ENCODE measurements at regions not wholly inside any gene's neighbourhood (a gene's known extent, or its start where the extent isn't known, plus 50 kb on each side); places are given as distances from the start of the nearest gene placed in this dataset.

DNA sequence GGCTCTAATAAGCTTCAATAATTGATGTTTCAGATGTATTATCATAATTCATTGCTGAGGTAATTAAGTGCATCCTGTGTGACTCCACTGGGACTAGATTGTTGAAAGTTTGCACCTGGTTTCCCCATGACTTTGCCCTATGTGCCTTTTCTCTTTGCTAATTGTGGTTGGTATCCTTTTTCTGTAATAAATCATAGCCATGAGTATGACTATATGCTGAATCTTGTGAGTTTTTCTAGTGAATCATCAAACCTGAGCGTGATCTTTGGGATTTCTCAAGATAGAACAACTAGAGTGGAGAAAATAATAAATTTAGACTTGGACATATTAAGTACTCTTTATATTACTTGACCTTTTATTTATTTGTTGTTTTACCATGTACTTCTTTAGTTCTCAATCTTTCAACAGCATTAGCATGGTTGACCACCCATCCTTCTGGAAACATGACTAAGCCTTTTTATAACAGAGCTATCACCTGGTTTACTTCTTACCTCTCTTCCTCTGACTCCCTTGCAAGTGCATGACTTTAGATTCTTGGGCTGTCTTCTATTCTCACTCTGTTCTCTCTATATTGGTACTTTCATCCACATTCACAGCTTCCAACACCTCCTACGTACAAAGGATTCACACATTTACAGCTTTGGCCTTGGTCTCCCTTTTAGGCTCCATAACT lies 239.6 kb upstream of the TAS2R1 start:
- Histone ChIP-seq H3K79me2 (ENCODE audit: insufficient read depth, low read length) (no peaks in the 10 kb centered on the region), H3K9me2 (ENCODE audit: insufficient read depth) (no peaks in the 10 kb centered on the region), H3K9ac (ENCODE audit: low read length) (no peak overlapping the region), H3K4me1 (ENCODE audit: control insufficient read depth in 1 of 2, insufficient read depth in 2 of 2, low read length in 2 of 2) (no peaks in the 10 kb centered on the region), H3K27me3 (ENCODE audit: insufficient read depth, low read length) (no peaks in the 10 kb centered on the region), H4K20me1 (ENCODE audit: insufficient read depth) (no peaks in the 10 kb centered on the region), H3K9me3 (ENCODE audit: control insufficient read depth in 1 of 2, insufficient read depth in 1 of 2, low read depth in 1 of 2, low read length in 2 of 2) (peaks cover 10% of the 10 kb centered on the region in 2 experiments; a peak in 2 of 4 replicates), H3K27ac (ENCODE audit: low read depth, low read length) (no peak overlapping the region), H3K36me3 (ENCODE audit: control insufficient read depth in 1 of 2, insufficient read depth in 2 of 2, low read length in 2 of 2) (no peaks in the 10 kb centered on the region), H3K4me2 (ENCODE audit: low read length) (no peak overlapping the region), H3K4me3 (replicated peaks in 1 of 2; ENCODE audit: low read depth in 1 of 2, low read length in 2 of 2) (no peak overlapping the region), H2AFZ (ENCODE audit: low read depth, low read length, poor library complexity, severe bottlenecking) (no peak overlapping the region)
- DNase-seq (ENCODE audit: low read depth, low spot score) (no peak), ATAC-seq (no peak)
- no peak for TF ChIP-seq POLR2AphosphoS5 (IDR thresholded peaks at IDR 0.05; ENCODE audit: low read depth, low read length)
- no peak for TF ChIP-seq CEBPB (IDR thresholded peaks at IDR 0.05; ENCODE audit: low read depth)
- TF ChIP-seq YY1 (IDR thresholded peaks at IDR 0.05; ENCODE audit: extremely low read depth, insufficient replicate concordance, low read depth, low read length): no peak
- ChIA-PET RAD21 (ENCODE audit: low non-redundant PET in 1 of 2, low total read pairs in 2 of 2, uncharacterized antibody in 2 of 2, unreplicated experiment in 2 of 2) (no interaction called here), POLR2A (no interaction called here), CTCF (no interaction called here)
- intact Hi-C loops (cut with micrococcal nuclease): no loop called here
- no TSS peak for BruUV-seq (replicated peaks)

DNA sequence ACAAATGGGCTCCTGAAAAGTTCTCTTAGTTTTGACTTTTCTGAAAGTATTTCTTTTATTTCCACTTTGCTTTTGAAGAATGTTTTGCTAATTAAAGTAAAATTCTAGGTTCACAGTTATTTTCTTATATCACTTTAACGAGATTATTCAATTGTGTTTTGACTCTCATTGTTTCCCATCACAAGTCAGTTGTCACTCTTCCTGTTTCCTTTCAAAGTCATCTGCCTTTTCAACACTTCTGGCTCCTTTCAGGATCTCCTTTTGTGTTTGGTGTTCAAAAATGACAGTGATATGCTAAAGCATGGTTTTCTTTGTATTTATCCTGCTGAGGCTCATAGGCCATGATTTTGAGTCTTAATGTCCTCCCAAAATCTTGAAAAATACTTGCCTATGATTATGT lies 235.4 kb upstream of the TAS2R1 start:
- H3K79me2 ChIP-seq (ENCODE audit: insufficient read depth, low read length): no peaks in the 10 kb centered on the region
- no peaks in the 10 kb centered on the region for H3K27me3 ChIP-seq (ENCODE audit: insufficient read depth, low read length)
- ATAC-seq: no peak
- no peaks in the 10 kb centered on the region for H3K4me1 ChIP-seq (ENCODE audit: control insufficient read depth in 1 of 2, insufficient read depth in 2 of 2, low read length in 2 of 2)
- DNase-seq (ENCODE audit: low read depth, low spot score): no peak
- no peak overlapping the region for H2AFZ ChIP-seq (ENCODE audit: low read depth, low read length, poor library complexity, severe bottlenecking)
- no peak overlapping the region for H3K27ac ChIP-seq (ENCODE audit: low read depth, low read length)
- H3K4me3 ChIP-seq (replicated peaks in 1 of 2; ENCODE audit: low read depth in 1 of 2, low read length in 2 of 2): no peak overlapping the region
- peaks cover 10 to 11% of the 10 kb centered on the region in 2 experiments; a peak in 2 of 4 replicates for H3K9me3 ChIP-seq (ENCODE audit: control insufficient read depth in 1 of 2, insufficient read depth in 1 of 2, low read depth in 1 of 2, low read length in 2 of 2)
- no peaks in the 10 kb centered on the region for H3K36me3 ChIP-seq (ENCODE audit: control insufficient read depth in 1 of 2, insufficient read depth in 2 of 2, low read length in 2 of 2)
- RAD21 ChIA-PET (ENCODE audit: low non-redundant PET in 1 of 2, low total read pairs in 2 of 2, uncharacterized antibody in 2 of 2, unreplicated experiment in 2 of 2): no interaction called here
- no peaks in the 10 kb centered on the region for H4K20me1 ChIP-seq (ENCODE audit: insufficient read depth)
- CTCF ChIA-PET: no interaction called here
- TF ChIP-seq RAD21 (IDR thresholded peaks at IDR 0.05; ENCODE audit: low read depth): no peak
- TF ChIP-seq ZNF274 (IDR thresholded peaks at IDR 0.05; ENCODE audit: low read depth, low read length): no peak
- TF ChIP-seq ZFX (IDR thresholded peaks at IDR 0.05): no peak
- no peak for TF ChIP-seq ELF1 (IDR thresholded peaks at IDR 0.05; ENCODE audit: borderline replicate concordance, low read depth)
- TF ChIP-seq CBX3 (IDR thresholded peaks at IDR 0.05; ENCODE audit: low read depth): no peak
- no peak for TF ChIP-seq YY1 (IDR thresholded peaks at IDR 0.05; ENCODE audit: extremely low read depth, insufficient replicate concordance, low read depth, low read length)
- POLR2A ChIA-PET: no interaction called here
- no peak overlapping the region for H3K9ac ChIP-seq (ENCODE audit: low read length)
- intact Hi-C loops (cut with micrococcal nuclease): no loop called here
- no peak overlapping the region for H3K4me2 ChIP-seq (ENCODE audit: low read length)
- no TSS peak for BruUV-seq (replicated peaks)
- no peaks in the 10 kb centered on the region for H3K9me2 ChIP-seq (ENCODE audit: insufficient read depth)
